ENCODE measurements at regions not wholly inside any gene's neighbourhood (a gene's known extent, or its start where the extent isn't known, plus 50 kb on each side); places are given as distances from the start of the nearest gene placed in this dataset.

- no TSS peak for BruUV-seq (replicated peaks)
- Histone ChIP-seq H3K9me3 (replicated peaks; ENCODE audit: control insufficient read depth, insufficient read depth, low read length) (no peaks in the 10 kb centered on the region), H2AFZ (ENCODE audit: low read depth, low read length) (no peak overlapping the region), H3K4me3 (replicated peaks in 1 of 3; ENCODE audit: insufficient read depth in 1 of 3, low read depth in 1 of 3, low read length in 3 of 3) (no peak overlapping the region), H3K27ac (ENCODE audit: insufficient read depth, low read depth, low read length) (no peak overlapping the region), H3K4me1 (ENCODE audit: control insufficient read depth, extremely low read depth, insufficient read depth, low read length) (no peaks in the 10 kb centered on the region), H3K9me1 (replicated peaks; ENCODE audit: control insufficient read depth, extremely low read depth, insufficient read depth, low read length) (no peaks in the 10 kb centered on the region), H3K4me2 (ENCODE audit: insufficient read depth, low read length) (no peak overlapping the region), H3K79me2 (ENCODE audit: control insufficient read depth, insufficient read depth, low read length) (no peaks in the 10 kb centered on the region), H3K36me3 (ENCODE audit: control insufficient read depth in 2 of 2, extremely low read depth in 1 of 2, insufficient read depth in 2 of 2, low read length in 2 of 2) (no peaks in the 10 kb centered on the region), H4K20me1 (replicated peaks; ENCODE audit: control insufficient read depth, extremely low read depth, insufficient read depth, low read length) (no peaks in the 10 kb centered on the region), H3K27me3 (ENCODE audit: control insufficient read depth in 2 of 2, insufficient read depth in 2 of 2, low read length in 2 of 2) (no peaks in the 10 kb centered on the region), H3K9ac (replicated peaks; ENCODE audit: extremely low read depth, insufficient read depth, low read length) (no peak overlapping the region)
- no peak for DNase-seq (ENCODE audit: low read depth, low spot score)
- FAIRE-seq, result no peak
- POLR2A ChIA-PET, result no interaction called here
- TF ChIP-seq MYC (IDR thresholded peaks at IDR 0.05; ENCODE audit: low read depth, low read length) (no peak), CTCF (IDR thresholded peaks at IDR 0.05; ENCODE audit: extremely low read depth in 1 of 2, insufficient read depth in 1 of 2, low read depth in 1 of 2, low read length in 2 of 2) (no peak), FOS (IDR thresholded peaks at IDR 0.05; ENCODE audit: borderline replicate concordance, insufficient read depth, low read length) (no peak), JUN (IDR thresholded peaks at IDR 0.05; ENCODE audit: borderline replicate concordance, insufficient read depth, insufficient read length, low read depth) (no peak), POLR2AphosphoS5 (IDR thresholded peaks at IDR 0.05; ENCODE audit: insufficient read depth, low read depth, low read length) (no peak), POLR2A (IDR thresholded peaks at IDR 0.05; ENCODE audit: low read depth, low read length) (no peak), EZH2 (IDR thresholded peaks at IDR 0.05; ENCODE audit: borderline replicate concordance, low read depth, low read length, severe bottlenecking) (no peak), GATA2 (IDR thresholded peaks at IDR 0.05; ENCODE audit: insufficient read depth, insufficient read length, low read depth, low read length) (no peak)
- CTCF ChIA-PET, result interaction anchor here (1.3 kb wide), 1 partner anchor 283 kb away, joined by 4 read pairs; no protein-coding TSS in a partner anchor
- dilution Hi-C loops (cut with MboI; ENCODE audit: extremely low pct_ligation_motif_present, low sequenced_read_pairs) (no loop called here), intact Hi-C loops (cut with micrococcal nuclease) (no loop called here)
Observed at GRCh38 chr3:170697131-170697530, 111.3 kb upstream of the SLC7A14 start.
